Stimulated activated CD4-positive, alpha-beta T cell treated with anti-CD3 and anti-CD28 coated beads, TNF-alpha, amount 100 ng/mL, for 48 hours (primary cell): ENCODE measurements at regions not wholly inside any gene's neighbourhood (a gene's known extent, or its start where the extent isn't known, plus 50 kb on each side); places are given as distances from the start of the nearest gene placed in this dataset.

Source experiments
- DNase-seq, 3 donors: peaks; one replicate each; pipeline ENCODE4 v3.0.0-alpha.2; 2020; ENCODE audit warnings: low read depth in 3 of 3

DNA sequence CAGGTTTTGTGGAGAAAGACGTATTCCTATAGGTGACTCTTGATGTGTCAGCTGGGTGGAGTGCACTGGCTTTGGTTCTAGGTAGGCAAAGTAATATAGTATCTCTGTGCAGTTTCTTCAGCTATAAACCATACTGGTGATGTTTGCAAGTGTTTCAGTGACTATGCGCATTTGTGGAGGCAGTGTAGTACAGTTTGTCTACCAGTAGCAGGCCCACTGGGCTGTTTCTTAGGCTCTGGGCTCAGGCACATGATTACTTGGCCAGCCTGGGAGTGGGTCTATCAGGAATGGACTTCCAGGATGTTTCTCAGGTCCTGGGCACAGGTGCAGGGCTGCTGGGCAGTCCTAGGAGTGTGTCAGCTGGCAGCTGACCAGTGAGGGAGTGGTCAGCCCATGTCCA is 51.9 kb upstream of the INTU start:
- DNase-seq: no peak
